GM10847 (cell line): ENCODE measurements at regions not wholly inside any gene's neighbourhood (a gene's known extent, or its start where the extent isn't known, plus 50 kb on each side); places are given as distances from the start of the nearest gene placed in this dataset.

Experiments used
- POLR2A ChIP-seq: IDR thresholded peaks from 2 replicates; pipeline ENCODE4 v1.6.1; 2011; ENCODE audit not compliant: insufficient read length; ENCODE audit errors: extremely low read depth

DNA sequence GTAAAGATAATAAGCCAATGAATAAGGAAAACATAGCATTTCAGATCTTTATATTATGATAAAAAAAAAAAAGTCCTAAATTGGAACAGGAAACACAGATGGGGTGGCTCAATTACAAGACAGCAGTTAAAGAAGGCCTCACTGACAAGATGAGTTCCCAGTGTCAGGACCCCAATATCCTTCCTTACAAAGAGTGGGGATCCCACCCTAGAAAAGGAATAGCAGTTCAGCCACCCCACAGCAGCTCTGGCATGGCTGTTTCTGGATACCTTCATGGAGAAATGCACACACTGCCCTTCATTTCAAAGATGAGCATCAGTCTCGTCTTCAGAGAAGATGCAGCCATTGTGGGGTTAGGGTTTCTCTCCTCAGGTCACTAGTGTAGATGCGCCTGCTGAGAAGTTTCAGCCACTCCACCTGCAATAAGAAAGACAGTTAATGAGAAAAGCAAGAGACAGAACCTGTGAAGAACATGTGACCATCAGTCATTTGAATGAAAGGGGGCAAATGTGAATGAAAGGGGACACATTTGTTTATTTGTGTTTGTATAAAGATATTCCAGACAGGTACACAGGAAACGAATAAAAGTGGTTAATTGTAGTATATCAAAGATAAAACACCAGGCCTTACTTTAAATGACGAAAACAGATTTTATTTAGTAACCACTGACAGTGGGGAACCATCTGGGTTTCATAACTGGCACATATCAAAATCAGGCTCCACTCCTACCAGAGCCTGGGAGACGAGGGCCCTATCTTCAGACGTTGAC lies 121.3 kb upstream of the PRSS16 start:
- TF ChIP-seq POLR2A, result no peak

DNA sequence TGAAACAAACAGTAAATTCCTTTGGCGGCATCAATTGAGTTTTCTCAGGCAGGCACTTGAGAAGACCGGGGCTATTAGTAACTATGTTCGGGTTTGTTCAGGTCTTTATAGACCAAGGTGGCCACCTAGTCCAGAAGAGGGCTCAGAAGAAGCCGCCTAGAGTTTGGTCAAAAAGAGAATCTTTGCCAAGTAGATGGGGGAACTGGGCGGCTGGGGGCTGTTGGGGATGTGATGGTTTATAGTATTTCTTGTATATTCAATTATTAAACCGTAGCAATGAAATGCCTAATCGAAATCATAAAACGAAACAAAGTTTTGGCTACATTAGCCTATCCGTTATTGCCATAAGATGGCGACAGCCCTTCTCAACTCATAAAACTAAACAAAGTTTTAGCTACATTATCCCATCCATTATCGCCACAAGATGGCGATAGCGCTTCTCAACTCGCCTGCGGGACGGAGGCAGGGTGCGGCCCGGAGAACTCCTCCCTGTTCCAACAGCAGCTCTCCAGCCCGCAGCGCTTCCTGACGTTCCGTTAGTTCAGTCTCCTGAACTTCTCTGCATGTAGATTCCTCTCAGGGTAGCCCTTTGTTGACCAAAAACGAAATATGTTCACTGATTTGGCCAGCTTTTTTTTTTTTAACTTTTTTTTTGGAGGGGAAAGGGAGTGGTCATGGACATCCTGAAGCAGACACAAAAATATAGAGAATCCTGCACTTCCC lies 120.5 kb upstream of the PRSS16 start:
- TF ChIP-seq POLR2A, result no peak

DNA sequence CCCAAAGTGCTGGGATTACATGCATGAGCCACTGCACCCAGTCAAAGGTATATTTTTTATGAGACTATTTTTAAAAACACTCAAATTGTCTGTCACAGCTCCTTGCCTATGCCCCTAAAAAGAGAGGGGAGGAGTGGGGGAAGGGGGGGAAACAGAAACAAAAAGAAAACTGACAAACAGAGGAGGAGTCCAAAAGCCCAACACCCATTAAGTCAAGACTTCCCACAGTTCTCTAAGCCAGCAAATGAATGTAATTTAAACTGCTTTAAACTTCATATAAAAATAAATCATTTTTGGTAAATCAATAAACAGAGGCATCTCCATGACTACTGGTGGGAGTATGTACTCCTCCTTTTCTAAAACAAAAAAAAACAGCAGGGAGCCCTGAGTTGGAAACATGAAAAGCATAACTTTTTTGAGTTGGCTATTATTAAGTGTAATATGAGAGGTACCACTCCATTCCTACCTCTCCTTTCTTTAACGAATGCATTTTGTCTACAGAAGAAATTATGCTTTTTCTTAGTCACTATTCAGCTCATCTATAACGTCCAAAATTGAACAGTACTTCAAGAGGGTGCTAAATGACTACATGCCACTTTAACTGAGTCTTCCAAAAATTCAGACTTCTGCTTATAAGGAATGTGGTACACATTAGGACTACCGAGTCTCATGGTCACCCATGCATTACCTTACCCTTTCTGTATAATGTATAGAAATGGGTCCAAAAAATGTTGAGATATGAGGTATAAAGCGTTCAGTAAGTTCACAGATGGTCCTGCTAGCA lies 119.0 kb upstream of the PRSS16 start:
- TF ChIP-seq POLR2A, result no peak

DNA sequence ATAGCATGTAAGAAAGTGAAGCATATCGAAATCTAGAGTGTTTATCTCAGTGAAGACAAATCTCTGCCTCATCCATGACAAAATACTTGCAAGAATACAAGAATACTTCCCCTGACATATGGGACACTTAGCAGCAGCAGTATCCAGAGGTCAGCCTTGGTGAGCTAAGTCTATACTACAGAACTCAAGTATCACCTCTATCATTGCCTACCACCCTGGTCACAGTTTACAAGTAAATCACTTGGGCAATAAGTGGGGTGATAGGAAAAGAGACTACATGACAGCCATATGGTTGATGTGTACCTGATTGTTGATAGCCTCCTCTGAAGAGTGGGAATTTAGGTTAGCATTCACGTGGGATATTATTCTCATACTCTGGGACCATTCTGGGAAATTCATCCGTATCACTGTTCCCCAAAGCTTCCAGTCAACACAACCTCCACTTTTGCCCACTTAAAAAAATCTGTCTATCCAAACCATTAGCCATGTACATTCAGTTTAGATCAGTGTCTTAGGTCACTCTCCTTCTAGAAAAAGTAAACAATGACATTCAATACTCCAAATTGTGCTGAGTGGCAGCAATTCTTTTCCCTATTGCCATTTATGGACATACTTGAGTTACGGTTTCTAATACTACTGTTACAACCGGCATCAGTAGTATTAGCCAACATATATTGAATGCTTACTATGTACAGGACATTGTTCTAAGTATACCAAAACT lies 118.2 kb upstream of the PRSS16 start:
- TF ChIP-seq POLR2A, result no peak

DNA sequence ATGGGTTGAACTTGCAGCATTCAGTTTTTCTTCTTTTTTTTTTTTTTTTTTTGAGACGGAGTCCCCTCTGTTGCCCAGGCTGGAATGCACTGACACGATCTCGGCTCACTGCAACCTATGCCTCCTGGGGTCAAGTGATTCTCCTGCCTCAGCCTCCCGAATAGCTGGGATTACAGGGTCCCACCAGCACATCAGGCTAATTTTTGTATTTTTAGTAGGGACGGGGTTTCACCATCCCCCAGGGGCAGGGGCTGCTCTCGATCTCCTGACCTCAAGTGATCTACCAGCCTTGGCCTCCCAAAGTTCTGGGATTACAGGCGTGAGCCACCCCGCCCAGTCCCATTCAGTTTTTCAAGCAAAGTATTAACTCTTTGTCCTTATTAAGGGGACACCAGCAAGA lies 117.6 kb upstream of the PRSS16 start:
- TF ChIP-seq POLR2A, result no peak

DNA sequence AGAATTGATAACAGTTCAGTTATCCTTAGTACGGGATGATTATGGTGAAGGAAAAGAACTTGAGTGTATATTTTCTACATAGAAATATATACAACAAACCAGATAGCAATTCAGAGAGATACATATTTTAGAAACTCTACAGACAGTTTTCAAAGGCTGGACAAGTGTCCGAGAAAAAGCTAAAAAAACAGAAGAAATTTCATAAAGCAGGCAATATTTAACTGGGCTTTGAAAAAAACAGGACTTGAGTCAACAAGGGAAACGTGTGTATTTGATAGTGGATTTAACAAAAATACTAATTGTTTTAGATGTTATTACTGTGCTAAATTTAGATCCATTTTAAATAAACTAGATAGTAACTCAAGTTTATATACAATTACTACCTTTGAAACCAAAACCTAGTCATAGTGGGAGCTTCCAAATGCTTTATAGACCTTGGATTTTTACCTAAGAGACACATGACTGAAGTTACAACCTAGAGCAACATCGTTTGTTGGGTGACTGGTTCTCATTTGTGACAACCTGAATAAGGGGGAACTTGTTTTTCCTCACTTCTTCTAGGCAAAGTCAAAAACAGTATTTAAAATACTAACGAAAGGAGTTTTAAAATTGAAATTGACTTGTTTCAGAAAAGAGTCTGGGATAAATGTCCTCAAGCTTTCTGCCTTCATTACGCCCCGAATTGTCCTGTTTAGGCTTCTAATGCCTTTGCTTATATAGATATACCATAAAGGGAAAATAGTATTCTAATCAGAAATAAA lies 116.7 kb upstream of the PRSS16 start:
- no peak for TF ChIP-seq POLR2A

DNA sequence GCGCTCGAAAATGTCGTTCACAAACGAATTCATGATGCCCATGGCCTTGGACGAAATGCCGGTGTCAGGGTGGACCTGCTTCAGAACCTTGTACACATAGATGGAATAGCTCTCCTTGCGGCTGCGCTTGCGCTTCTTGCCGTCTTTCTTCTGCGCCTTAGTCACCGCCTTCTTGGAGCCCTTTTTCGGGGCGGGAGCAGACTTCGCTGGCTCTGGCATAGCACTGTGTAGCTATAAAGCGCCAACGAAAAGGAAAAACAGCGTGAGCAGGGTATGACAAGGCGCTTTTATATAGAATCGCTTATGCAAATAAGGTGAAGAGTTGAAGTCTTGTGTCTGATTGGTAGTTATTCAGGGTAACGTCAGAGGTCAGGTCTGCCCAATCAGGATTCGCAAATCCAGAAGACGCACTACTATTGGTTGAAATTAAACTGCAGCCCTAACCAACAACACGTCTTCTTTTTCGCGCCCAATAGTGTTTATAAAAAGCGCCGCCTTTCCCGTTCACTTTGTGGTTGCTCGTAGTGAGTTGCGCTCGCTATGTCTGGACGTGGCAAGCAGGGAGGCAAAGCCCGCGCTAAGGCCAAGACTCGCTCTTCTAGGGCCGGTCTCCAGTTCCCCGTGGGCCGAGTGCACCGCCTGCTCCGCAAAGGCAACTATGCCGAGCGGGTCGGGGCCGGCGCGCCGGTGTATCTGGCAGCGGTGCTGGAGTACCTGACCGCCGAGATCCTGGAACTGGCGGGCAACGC lies 114.8 kb upstream of the PRSS16 start:
- TF ChIP-seq POLR2A, result peak; percentile 98

DNA sequence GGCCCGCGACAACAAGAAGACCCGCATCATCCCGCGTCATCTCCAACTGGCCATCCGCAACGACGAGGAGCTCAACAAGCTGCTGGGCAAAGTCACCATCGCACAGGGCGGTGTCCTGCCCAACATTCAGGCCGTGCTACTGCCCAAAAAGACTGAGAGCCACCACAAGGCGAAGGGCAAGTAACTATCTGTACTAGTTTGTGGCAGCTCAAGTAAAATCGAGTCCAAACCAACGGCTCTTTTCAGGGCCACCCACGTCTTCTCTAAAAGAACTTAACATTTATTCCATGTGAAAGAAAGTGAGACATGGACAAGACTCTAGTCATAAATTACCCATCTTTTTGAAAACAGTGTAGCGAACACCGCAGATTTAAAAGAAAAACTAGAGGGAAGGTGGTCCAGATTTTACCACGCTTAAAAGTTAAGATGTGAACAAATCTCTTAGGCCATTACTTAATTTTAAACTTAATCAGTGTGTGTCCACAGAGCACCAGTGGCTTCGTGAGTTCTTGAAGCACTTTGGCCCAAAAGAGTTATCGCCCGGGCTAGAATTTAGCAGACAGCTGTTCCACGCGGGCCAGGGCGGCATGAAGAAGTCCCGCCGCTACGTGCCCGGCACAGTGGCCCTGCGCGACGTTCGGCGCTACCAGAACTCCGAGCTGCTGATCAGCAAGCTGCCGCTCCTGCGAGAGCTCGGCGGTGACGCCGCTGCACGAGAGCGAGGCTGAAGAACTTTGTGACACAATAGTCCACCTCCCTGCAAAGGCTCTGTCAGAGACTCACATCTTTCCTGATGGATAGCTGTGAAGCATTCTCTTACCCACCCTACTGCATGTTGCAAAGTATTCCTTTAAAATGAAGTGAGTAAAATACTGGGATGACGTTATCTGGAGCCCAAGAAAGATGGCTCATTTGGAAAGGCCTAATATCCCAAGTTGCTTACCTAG lies 113.9 kb upstream of the PRSS16 start:
- TF ChIP-seq POLR2A, result peak; percentile 98

DNA sequence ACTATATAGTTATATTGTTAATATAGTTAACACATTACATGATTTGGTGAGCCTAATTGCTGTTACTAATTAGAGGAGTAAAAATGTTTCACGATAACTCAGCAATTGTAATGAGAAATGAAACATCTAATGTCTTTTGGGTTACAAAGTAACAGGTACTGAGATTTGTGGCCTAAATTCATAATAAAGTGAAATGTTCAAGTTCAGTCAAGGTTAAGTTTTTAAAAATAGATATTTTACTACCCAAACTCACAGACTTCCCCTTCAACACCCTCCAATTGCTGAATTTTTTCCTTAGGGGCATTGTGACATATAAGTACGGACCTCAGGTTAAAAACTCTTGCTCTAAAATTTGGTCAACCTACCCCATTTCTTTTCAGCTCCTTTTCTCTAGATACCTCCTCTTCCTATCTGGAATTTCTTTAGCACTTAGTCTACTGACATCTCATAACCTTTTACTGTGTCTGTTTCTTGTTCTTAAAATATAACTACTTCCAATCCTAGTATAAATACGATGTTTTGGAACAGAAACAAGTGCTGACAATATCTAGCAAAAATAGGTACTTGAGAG lies 112.3 kb upstream of the PRSS16 start:
- no peak for TF ChIP-seq POLR2A

DNA sequence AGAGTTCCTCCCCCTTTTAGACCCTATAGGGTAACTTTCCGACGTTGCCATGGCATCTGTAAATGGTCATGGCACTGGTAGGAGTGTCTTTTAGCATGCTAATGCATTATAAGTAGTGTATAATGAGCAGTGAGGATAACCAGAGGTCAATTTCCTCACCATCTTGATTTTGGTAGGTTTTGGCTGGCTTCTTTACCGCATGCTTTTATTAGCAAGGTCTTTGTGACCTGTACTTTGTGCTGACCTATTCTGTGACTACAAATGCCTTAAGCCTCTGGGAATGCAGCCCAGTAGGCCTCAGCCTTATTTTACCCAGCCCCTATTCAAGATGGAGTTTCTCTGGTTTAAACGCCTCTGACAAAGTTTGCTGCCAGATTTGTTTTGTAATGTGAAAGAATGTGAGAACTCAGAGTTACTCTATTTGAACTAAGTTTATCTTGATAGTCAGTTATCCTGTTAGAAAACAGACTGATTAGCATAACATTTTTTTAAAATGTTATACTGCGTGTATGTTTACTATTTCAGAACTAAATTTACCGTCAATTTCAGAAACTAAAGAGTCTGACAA lies 111.3 kb upstream of the PRSS16 start:
- TF ChIP-seq POLR2A, result no peak

DNA sequence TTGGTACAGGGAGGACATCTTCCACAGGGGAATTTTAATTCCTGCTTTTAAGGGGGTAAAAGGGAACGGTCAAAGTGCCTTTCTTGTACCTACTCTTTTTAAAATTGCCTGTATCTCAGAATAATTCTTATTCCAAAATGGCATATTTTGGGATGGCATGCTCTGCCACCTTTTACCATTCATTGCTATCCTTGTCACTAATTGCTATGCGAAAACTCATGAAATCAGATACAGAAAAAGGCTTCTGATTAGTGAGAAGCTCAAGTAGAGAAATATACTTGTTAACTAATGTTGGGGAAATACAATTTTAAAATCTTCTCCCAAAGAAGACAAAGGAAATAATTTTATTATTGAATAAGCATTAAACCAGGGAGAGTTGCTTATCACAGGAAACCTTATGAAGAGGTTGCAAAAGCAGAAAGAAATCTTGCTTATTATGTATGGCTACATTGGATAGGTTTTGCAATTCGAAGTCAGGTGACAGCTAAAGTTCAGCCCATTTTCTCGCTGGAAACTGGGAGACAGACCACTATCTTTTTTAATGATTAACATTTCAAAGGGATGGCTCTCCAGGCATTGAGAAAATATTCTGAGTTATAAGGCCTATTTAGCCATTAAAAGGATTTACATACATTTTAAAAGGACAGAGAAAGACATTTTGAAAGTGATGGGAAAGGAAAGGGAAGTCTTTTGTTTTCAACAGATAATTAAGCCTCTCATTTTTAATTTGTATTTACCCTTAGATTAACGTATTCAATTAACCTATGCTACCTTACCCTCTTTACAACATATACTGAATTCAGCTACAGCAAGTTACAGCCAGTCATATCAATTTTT lies 110.3 kb upstream of the PRSS16 start:
- TF ChIP-seq POLR2A, result no peak
